Parathyroid adenoma (tissue), 2 donors: ENCODE measurements at regions not wholly inside any gene's neighbourhood (a gene's known extent, or its start where the extent isn't known, plus 50 kb on each side); places are given as distances from the start of the nearest gene placed in this dataset.

Experiments
- H2AFZ ChIP-seq: fragments of 300-600 bp; sonication (generic); one replicate; pipeline ENCODE4 v1.7.0; 2017; ENCODE audit warnings: antibody characterized with exemption, mild to moderate bottlenecking
- H3K27ac ChIP-seq: fragments of 300-600 bp; sonication (generic); one replicate; pipeline ENCODE4 v1.7.0; 2017
- H3K27me3 ChIP-seq: fragments of 300-600 bp; sonication (generic); one replicate; pipeline ENCODE4 v1.7.0; 2017; ENCODE audit warnings: low read length; ENCODE audit not compliant: control insufficient read depth, insufficient read depth
- H3K36me3 ChIP-seq: fragments of 300-600 bp; sonication (generic); one replicate; pipeline ENCODE4 v1.7.0; 2017; ENCODE audit warnings: low read length; ENCODE audit not compliant: control insufficient read depth, insufficient read depth
- H3K4me1 ChIP-seq: fragments of 300-600 bp; sonication (generic); one replicate; pipeline ENCODE4 v1.7.0; 2017; ENCODE audit warnings: control low read depth
- H3K4me2 ChIP-seq: fragments of 300-600 bp; sonication (generic); one replicate; pipeline ENCODE4 v1.7.0; 2017; ENCODE audit warnings: low read length
- H3K4me3 ChIP-seq: fragments of 300-600 bp; sonication (generic); one replicate; pipeline ENCODE4 v1.7.0; 2017; ENCODE audit warnings: low read depth, low read length
- H3K79me2 ChIP-seq: fragments of 300-600 bp; sonication (generic); one replicate; pipeline ENCODE4 v1.7.0; 2017; ENCODE audit warnings: control low read depth
- H3K9ac ChIP-seq: fragments of 300-600 bp; sonication (generic); one replicate; pipeline ENCODE4 v1.7.0; 2017; ENCODE audit warnings: mild to moderate bottlenecking
- H3K9me3 ChIP-seq: fragments of 300-600 bp; sonication (generic); one replicate; pipeline ENCODE4 v1.7.0; 2017; ENCODE audit warnings: low read length; ENCODE audit not compliant: control insufficient read depth
- TF ChIP-seq, protein P1 (sequence below): fragments of 300-600 bp; sonication (generic); IDR thresholded peaks from one replicate; pipeline ENCODE4 v1.7.0; 2017; ENCODE audit warnings: antibody characterized with exemption, mild to moderate bottlenecking
- donor health status: primary hyperparathyroidism.

DNA sequence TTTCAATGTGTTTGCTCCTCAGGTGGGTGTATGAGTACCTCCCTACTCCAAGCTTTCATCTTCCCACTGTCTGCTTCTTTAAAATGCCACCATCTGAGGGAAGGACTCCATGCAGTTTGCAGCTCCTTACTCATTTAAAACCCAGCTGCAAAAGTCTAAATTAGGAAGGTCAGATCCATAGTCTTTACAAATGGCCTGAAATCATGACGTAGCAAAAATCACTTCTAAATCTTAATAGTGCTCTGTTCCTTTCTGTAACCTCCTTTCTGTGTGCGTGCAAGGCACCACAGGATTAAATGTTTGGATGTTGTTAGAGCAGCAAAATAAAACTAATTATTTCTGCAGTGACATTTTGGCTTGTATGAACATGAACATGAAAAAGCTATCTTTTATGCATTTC lies 366.9 kb upstream of the IGFBP3 start:
- H3K36me3 ChIP-seq = no peaks in the 10 kb centered on the region
- H3K9me3 ChIP-seq = no peaks in the 10 kb centered on the region
- H3K79me2 ChIP-seq = no peaks in the 10 kb centered on the region
- H3K4me3 ChIP-seq = no peak overlapping the region
- H3K4me1 ChIP-seq = no peaks in the 10 kb centered on the region
- H3K27ac ChIP-seq = no peak overlapping the region
- H3K9ac ChIP-seq = no peak overlapping the region
- H2AFZ ChIP-seq = no peak overlapping the region
- TF ChIP-seq, protein P1, sequence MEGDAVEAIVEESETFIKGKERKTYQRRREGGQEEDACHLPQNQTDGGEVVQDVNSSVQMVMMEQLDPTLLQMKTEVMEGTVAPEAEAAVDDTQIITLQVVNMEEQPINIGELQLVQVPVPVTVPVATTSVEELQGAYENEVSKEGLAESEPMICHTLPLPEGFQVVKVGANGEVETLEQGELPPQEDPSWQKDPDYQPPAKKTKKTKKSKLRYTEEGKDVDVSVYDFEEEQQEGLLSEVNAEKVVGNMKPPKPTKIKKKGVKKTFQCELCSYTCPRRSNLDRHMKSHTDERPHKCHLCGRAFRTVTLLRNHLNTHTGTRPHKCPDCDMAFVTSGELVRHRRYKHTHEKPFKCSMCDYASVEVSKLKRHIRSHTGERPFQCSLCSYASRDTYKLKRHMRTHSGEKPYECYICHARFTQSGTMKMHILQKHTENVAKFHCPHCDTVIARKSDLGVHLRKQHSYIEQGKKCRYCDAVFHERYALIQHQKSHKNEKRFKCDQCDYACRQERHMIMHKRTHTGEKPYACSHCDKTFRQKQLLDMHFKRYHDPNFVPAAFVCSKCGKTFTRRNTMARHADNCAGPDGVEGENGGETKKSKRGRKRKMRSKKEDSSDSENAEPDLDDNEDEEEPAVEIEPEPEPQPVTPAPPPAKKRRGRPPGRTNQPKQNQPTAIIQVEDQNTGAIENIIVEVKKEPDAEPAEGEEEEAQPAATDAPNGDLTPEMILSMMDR = no peak
- H3K27me3 ChIP-seq = no peaks in the 10 kb centered on the region
- H3K4me2 ChIP-seq = no peak overlapping the region

DNA sequence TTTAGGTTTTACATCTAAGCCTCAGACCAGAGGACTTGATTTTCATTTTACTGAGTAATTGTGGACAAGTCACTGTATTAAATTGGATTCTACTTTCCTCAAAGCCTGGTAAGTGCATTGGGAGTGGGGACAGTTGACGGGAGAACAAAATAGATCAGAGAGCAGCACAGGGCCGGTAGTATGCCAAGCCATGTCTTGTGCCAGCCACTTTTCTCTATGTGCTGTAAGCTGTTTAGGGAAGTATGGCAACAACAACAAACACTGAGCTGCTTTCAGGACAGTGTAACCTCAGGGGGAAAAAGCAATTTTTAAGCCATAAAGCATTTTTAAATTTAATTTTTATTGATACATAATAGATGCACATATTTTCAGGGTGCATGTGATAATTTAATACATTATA lies 365.9 kb upstream of the IGFBP3 start:
- no peak overlapping the region for H3K4me3 ChIP-seq
- H3K27me3 ChIP-seq = no peaks in the 10 kb centered on the region
- no peak overlapping the region for H3K27ac ChIP-seq
- TF ChIP-seq, protein P1 = no peak
- H3K79me2 ChIP-seq = no peaks in the 10 kb centered on the region
- H3K9me3 ChIP-seq = no peaks in the 10 kb centered on the region
- no peak overlapping the region for H3K4me2 ChIP-seq
- H2AFZ ChIP-seq = no peak overlapping the region
- H3K4me1 ChIP-seq = no peaks in the 10 kb centered on the region
- H3K36me3 ChIP-seq = no peaks in the 10 kb centered on the region
- no peak overlapping the region for H3K9ac ChIP-seq

DNA sequence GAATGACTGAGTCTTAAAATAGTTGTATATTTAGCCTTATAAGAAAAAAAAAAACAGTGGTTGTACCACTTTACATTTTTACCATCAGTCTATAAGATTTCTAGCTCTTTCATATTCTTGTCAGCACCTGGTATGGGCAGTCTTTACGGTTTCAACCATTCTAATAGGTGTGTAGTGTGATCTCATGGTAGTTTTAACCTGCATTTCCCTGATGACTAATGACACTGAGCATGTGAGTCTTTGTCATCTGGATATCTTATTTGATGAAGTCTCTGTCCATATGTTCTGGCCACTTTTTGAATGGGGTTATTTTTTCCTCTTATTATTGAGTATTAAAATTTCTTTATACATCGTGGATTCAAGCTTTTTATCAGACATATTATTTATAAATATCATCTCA lies 365.3 kb upstream of the IGFBP3 start:
- H3K4me1 ChIP-seq = no peaks in the 10 kb centered on the region
- H3K9ac ChIP-seq = no peak overlapping the region
- no peaks in the 10 kb centered on the region for H3K79me2 ChIP-seq
- H3K4me2 ChIP-seq = no peak overlapping the region
- H3K36me3 ChIP-seq = no peaks in the 10 kb centered on the region
- TF ChIP-seq, protein P1 = no peak
- no peak overlapping the region for H2AFZ ChIP-seq
- no peaks in the 10 kb centered on the region for H3K27me3 ChIP-seq
- H3K27ac ChIP-seq = no peak overlapping the region
- H3K4me3 ChIP-seq = no peak overlapping the region
- no peaks in the 10 kb centered on the region for H3K9me3 ChIP-seq

DNA sequence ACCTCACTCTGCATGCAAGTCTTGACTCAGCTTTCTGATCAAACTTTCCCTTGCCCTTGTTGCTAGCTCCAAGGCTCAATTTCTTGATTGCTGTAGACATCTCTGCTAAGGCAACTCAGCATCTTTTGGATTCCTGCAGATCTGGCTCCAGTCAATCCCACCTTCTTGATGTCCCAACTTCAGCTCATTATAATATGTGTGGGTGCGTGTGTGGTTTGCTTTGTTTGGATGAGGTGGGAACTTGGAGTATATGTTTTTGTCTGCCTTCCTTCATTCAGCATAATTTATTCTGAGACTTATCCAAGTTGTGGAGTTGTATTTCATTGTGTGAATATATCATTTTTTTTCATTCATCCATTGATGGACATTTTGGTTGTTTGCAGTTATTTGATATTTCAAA lies 364.8 kb upstream of the IGFBP3 start:
- H2AFZ ChIP-seq = no peak overlapping the region
- H3K9ac ChIP-seq = no peak overlapping the region
- no peak overlapping the region for H3K4me2 ChIP-seq
- no peak overlapping the region for H3K27ac ChIP-seq
- H3K79me2 ChIP-seq = no peaks in the 10 kb centered on the region
- no peak overlapping the region for H3K4me3 ChIP-seq
- no peaks in the 10 kb centered on the region for H3K36me3 ChIP-seq
- H3K4me1 ChIP-seq = no peaks in the 10 kb centered on the region
- H3K9me3 ChIP-seq = no peaks in the 10 kb centered on the region
- TF ChIP-seq, protein P1 = no peak
- H3K27me3 ChIP-seq = no peaks in the 10 kb centered on the region

DNA sequence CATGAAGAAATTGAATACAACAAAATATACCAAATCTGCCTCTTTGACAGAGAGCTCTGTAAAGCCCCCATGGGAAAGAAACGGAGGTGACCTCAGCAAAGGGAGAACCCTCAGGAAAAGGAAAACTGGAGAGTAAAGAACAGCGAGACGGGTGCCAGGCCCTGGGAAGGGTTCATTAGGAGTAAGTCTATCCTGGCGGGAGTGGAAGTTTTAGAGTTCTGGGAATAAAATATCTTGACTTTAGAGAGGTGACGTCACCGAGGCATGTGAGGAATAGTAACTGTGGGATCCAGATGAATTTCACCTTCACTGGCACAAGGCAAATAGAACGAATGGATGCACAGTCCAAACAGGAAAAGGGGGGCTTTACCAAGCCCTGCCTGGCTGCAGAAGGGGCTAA lies 362.8 kb upstream of the IGFBP3 start:
- H3K9ac ChIP-seq = no peak overlapping the region
- H3K9me3 ChIP-seq = no peaks in the 10 kb centered on the region
- H3K27ac ChIP-seq = no peak overlapping the region
- TF ChIP-seq, protein P1 = no peak
- H3K4me2 ChIP-seq = no peak overlapping the region
- no peak overlapping the region for H2AFZ ChIP-seq
- H3K4me1 ChIP-seq = no peaks in the 10 kb centered on the region
- H3K79me2 ChIP-seq = no peaks in the 10 kb centered on the region
- H3K36me3 ChIP-seq = no peaks in the 10 kb centered on the region
- H3K27me3 ChIP-seq = no peaks in the 10 kb centered on the region
- no peak overlapping the region for H3K4me3 ChIP-seq
